TTC549 (cell line): ENCODE measurements at regions not wholly inside any gene's neighbourhood (a gene's known extent, or its start where the extent isn't known, plus 50 kb on each side); places are given as distances from the start of the nearest gene placed in this dataset.
"Not testable (repeated sequence)": the region's sequence is repeated elsewhere in the genome, so short reads cannot be mapped to it uniquely, and the experiment has no call there.

Experiments used
- FAIRE-seq: peaks from 2 replicates; lab custom pipeline; 2012; peaks lifted over from hg19 to GRCh38; lab: Jason Lieb, UNC

DNA sequence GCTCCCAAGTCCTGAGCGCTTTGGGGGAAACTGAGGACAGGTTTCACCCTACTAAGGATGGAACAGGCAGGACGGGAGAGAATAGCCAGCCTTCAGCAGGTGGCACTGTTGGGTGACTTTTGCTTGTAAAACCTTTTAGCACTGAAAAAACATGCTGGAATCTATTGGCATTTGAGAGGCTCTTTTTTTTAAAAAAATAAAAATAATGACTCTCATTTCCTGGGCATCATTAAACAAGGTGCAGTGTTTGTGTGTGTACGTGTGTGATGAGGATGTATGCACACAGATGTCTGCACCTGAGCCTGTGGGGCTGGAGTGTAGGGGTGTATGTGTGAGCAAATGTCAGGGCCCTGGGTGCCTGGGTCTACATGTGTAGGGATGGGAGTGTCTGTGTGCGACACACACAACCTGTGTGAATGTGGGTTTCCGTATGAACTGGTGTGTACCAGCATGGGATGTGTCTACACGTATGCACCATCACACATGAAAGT, 177.9 kb downstream of the RPS24 start:
- FAIRE-seq, result no peak

DNA sequence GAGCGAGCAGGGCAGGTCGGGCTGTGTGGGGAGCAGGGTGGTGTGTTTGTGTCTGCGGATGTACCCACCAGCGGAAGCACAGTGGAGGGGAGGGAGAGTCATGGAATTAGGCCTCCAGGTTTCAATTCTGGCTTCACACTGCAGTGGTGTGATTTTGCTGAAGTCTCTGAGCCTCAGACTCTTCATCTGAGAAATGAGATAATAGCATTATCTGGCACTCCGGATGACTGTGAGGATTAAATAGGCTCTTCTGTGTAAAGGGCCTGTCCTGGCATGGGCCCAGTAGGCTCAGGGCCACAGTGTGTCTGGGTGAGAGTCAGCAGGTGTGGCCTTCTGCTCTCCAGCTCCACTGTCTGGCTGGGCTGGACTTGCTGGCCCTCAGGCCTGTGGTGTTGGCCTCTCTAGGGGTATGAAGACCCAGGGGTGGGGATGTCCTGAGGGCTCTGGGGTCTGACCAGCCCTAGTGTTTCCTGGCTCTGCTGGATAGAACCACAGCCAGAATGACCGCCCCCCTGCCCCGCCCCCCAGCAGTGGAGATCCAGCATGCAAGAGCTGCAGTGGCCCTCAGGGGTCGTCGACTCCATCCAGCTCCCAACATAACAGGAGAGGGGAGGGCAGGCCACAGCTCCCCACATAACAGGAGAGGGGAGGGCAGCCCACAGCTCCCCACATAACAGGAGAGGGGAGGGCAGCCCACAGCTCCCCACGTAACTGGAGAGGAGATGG, 178.6 kb downstream of the RPS24 start:
- no peak for FAIRE-seq

GRCh38 chr10:78212786-78213175, 179.1 kb downstream of the RPS24 start:
- no peak for FAIRE-seq

DNA sequence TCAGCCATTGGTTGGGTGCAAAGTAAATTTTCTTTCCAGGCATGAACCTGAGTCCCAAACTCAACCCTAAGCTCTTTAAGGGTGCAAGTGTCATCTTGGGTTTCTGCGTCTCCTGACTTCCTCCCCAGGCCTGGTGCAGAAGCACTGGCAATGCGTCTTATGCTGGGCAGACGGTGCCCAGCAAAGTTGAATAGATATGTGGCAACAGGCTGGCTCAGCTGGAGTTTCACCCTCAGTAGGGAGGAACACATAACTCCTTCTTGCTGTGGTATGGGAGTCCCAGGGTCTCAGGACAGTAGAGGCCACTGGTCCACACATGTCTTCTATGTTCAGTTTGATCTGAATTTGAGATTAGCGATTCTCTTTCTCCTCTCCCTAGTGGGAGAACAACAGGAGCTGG, 181.3 kb downstream of the RPS24 start:
- FAIRE-seq, result no peak

- no peak for FAIRE-seq
Measured at GRCh38 chr10:78215645-78216044, 182.0 kb downstream of the RPS24 start.

DNA sequence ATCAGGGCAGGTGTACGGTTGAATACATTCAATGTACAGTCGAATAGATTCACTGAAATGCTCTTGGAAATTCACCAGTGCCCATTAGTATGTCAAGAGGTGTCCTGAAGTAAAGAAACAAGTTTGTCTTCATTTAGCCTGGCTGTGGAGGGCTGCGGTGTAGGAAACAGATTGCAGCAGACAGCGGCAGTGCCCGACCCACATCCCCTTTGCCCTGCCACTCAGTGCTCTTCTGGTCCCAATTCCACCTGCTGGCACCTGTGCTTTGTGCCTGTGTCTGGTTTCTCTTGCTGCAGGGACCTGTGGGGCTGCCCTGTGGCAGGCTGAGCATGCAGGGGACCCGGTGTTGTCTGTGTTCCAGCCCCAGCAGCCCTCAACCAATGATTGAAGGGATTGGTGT, 183.7 kb downstream of the RPS24 start:
- no peak for FAIRE-seq

GRCh38 chr10:78218798-78219490, 185.3 kb downstream of the RPS24 start:
- FAIRE-seq, result no peak

GRCh38 chr10:78219568-78219967, 185.9 kb downstream of the RPS24 start:
- FAIRE-seq, result not testable (repeated sequence)

DNA sequence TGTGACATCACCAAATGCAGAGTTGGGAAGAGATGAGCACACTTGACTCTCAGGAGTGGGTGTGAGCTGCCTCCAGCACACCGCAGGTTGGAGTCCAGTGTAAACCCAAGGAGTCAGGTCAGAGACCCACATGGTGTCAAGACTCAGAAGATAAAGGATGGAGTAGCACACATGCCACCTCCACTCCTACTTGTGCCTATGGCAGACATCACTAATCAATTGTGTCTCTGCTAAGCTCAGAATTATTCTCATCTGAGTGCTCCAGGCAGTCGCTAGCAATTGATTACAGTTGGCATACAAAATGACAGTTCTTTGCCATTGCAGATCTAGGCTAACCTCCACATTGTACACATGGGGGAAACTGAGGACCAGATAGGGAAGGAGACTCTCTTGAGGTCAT, 187.1 kb downstream of the RPS24 start:
- no peak for FAIRE-seq

GRCh38 chr10:78222096-78222790, 188.6 kb downstream of the RPS24 start:
- FAIRE-seq, result no peak

DNA sequence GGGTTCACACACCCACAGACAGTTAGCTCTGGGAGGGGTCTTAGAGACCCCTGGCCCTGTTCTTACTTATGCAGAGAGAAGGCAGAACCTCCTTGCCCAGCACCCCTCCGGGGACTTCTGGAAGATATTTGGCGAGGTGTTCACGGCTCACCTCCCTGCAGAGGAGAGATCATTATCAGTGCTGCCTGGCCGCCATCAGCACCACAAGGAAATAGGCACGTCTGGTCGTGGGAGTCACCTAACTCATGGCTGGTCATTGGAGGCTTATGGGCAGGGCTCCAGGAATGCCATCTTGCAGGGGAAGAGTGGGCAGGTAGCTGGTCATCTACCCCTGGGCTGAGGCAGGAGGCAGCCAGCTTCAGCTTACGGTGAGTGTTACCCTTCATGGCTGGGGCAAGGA, 189.4 kb downstream of the RPS24 start:
- FAIRE-seq, result no peak

DNA sequence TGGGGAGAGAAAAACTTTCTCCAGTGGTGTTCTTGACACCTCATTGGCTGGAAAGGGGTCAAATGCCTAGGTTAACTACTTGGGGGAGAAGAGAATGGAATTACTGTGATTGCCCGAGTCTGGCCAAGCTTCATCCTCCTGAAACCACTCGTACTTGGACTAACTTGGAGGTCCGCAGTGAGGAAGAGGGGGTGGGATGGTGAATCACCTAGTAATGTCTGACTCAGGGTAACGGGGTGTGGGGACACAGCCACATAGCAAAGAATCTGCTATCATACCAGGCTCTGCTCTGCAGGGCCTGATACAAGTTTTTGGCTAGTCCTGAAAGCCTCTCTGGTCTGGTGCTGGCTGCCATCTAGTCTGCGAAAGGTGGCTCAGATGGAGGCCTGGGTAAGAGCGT, 190.9 kb downstream of the RPS24 start:
- no peak for FAIRE-seq

DNA sequence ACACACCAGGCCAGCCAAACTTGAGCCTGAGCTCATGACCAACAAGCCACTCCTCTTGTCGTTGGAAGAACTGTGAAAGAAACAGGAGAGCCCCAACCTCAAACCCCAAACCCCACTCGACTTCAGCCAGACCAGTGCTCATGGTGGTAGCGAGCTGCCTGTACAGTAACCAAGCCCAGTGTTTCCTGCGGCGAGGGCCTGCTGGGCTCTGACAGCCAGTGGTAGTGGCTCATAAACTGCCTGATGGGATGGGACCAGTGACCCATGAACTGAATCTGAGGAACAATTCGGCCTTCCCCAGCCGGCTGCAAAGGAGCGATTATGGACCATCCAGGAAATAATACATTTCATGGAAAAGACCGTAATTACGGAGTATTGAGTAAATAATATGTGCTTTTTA, 191.9 kb downstream of the RPS24 start:
- FAIRE-seq, result no peak

DNA sequence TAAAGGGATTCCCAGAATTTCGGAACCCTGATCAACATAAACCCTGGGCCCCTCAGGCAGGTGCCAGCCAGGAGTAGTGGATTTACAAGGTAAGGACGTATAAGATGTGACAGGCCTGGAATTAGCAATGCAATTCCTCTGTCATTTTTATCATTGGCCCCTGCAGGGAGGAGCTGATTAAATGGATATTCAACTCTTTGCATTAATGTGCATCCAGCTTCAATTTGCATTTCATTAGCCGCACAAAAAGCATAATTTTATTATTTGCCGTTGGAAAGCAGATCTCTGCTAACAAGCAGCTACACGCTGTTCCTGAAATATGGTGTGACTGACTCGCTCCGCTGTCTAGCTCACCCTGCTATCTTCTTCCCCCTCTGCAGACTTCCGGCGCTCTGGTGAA, 195.8 kb downstream of the RPS24 start:
- no peak for FAIRE-seq

DNA sequence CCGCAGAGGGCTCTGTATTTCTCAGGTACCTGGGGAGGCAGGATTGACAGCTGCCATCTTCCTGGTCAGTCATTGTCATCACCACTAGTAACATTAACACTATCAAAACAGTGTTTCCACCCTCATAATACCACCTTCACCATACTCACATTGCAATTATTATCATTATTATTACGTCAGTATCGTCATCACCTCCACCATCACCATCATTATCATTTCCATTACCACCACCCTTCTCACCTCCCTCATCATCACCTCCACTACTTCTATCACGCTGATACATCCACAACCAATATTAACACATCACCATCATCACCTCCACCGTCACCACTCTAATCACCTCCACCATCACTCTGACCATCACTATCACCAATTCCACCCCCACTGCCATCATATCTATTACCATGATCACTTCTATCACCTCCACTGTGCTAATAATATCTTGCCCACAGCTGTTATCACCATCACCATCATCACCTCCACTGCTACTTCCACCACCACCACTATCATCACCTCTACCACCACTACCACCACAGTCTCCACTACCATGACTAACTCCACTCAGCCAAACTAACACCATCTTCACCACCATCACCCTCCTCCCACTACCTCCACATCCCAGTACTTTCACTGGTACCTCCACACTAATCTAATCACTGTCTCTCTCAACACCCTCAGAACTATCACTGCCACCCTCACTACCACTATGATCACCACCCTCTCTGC, 196.4 kb downstream of the RPS24 start:
- FAIRE-seq, result no peak

DNA sequence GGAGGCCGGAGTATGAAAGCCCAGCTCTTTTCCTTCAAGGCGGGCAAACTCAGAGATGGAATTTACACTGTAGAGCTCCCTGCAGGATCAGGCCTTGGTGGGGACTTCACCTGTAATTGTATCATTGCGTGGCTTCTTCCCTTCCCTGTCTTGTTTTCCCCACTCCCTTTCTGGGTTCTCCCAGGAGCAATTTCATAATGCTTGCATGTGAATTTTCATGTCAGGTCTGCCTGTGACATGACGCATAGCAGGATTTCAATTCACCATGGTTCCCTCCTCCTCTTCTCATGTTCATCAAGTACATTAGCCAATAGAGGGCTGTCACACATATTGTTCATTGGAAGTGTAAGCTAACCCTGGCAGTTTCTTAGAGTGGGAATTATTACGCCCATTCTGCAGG, 197.7 kb downstream of the RPS24 start:
- FAIRE-seq, result no peak

GRCh38 chr10:78231939-78232338, 198.3 kb downstream of the RPS24 start:
- FAIRE-seq, result no peak

DNA sequence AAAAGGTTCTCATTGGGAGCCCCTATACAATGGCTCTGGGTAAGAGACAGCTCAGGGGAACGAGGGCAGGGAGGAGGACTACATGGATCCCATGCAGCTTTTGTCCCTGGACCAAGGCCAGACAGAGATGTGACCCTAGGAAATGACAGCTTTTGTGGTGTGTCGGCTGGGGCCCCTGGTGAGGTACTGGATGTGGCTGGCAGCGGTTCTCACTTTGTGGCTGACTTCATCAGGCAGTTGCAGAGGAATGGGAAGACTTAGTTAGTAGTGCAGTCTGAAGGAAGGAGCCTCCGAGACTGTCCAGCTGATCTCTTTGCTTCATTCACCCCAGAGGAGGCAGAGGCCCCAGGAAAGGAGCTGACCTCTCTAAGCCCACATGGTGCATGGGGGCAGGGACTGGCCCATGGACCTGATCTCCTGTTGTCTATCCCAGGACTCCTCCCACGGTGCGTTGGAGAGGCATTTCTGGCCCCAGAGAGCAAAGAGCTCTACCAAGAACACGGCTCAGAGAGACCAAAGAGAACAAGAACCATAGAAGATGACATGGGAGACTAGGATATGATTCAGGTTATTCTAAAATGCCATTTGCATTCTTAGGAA, 202.9 kb downstream of the RPS24 start:
- no peak for FAIRE-seq

DNA sequence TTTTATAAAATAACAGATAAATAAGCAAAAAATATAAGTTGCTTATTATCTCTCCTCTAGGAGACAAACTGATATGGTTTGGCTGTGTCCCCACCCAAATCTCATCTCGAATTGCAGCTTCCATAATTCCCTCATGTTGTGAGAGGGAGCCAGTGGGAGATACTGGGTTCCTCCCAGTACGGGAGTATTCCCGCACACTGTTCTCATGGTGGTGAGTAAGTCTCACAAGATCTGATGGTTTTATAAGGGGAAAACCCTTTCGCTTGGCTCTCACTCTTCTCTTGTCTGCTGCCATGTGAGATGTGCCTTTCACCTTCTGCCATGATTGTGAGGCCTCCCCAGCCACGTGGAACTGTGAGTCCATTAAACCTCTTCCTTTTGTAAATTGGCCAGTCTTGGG, 204.3 kb downstream of the RPS24 start:
- not testable (repeated sequence) for FAIRE-seq

DNA sequence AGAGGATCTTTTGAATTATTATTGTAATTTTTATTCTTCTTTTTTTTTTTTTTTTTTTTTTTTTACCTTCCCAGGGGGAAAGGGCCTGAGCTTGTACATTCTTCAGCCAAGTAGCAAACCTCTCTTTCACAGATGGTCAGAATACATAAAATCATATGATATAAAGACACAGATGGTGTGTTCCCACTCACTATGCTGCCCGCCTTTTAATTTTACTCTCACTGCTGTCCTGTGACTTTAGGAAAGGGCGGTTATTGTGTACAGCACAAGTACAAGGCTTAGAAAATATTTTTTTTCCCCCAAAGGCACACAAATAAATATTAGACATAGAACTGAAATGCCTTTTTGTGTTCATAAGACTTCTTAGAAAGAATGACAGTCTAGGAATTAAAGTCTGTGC, 213.6 kb downstream of the RPS24 start:
- FAIRE-seq, result no peak

DNA sequence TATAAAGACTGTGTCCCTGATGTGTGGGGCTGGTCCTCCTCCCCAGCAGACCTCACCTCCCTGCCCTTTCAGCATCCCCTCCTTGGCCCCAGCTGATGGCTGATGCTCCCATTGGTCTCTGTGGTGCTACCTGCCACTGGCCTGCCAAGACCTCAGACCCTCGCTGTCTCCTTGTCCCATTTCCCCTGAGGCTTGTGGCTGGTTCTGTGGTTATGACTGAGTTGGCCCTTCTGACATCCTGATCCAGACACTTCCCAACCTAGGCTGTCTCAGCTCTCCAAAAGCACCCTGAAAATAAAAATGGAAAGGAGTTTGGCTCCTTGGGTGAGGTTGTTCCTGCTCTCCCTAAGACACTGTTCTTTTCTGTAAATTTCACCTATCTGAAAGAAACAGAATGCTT, 214.2 kb downstream of the RPS24 start:
- FAIRE-seq, result no peak
